Activated CD8-positive, alpha-beta T cell treated with anti-CD3 and anti-CD28 coated beads for 36 hours (primary cell): ENCODE measurements at regions not wholly inside any gene's neighbourhood (a gene's known extent, or its start where the extent isn't known, plus 50 kb on each side); places are given as distances from the start of the nearest gene placed in this dataset.
A peak's percentile ranks its signal among the peaks of the same experiment; 100 is the strongest.

ENCODE experiments used
- ATAC-seq: fragments of 200-7000 bp; cut with Tn5 transposase; one replicate; pipeline ENCODE4 v1.10.0; 2021; ENCODE audit warnings: mild to moderate bottlenecking, moderate library complexity
- CTCF ChIA-PET: fragments of 350-600 bp; sonication (Branson Sonifier 250); formaldehyde crosslinking; loops from one replicate; lab custom pipeline; 2021; ENCODE audit warnings: antibody characterized with exemption; lab: Charles Lee
- POLR2A ChIA-PET: fragments of 350-600 bp; sonication (Branson Sonifier 250); formaldehyde crosslinking; loops from one replicate; lab custom pipeline; 2021; ENCODE audit warnings: antibody characterized with exemption; lab: Charles Lee
- DNase-seq: peaks from one replicate; pipeline ENCODE4 v3.0.0-alpha.2; 2020
- H3K27ac Mint-ChIP-seq: one replicate; pipeline ENCODE4 v1.8.0; 2021; ENCODE audit warnings: mild to moderate bottlenecking, mixed read lengths
- H3K27me3 Mint-ChIP-seq: one replicate; pipeline ENCODE4 v1.8.0; 2021; ENCODE audit warnings: mixed read lengths
- H3K36me3 Mint-ChIP-seq: one replicate; pipeline ENCODE4 v1.8.0; 2021; ENCODE audit warnings: low read depth, mixed read lengths
- H3K4me1 Mint-ChIP-seq: one replicate; pipeline ENCODE4 v1.8.0; 2021; ENCODE audit warnings: low read depth, mixed read lengths
- H3K4me3 Mint-ChIP-seq: one replicate; pipeline ENCODE4 v1.8.0; 2021; ENCODE audit warnings: mild to moderate bottlenecking, moderate library complexity, mixed read lengths
- H3K9me3 Mint-ChIP-seq: one replicate; pipeline ENCODE4 v1.8.0; 2021; ENCODE audit warnings: mixed read lengths
- CTCF ChIP-seq: fragments of 200-600 bp; IDR thresholded peaks from one replicate; pipeline ENCODE4 v1.8.0; 2022; ENCODE audit warnings: antibody characterized with exemption, mild to moderate bottlenecking
- intact Hi-C: fragments of 100-400 bp; cut with micrococcal nuclease; formaldehyde crosslinking; loops from one replicate; pipeline ENCODE4 v1.10.0; 2022

DNA sequence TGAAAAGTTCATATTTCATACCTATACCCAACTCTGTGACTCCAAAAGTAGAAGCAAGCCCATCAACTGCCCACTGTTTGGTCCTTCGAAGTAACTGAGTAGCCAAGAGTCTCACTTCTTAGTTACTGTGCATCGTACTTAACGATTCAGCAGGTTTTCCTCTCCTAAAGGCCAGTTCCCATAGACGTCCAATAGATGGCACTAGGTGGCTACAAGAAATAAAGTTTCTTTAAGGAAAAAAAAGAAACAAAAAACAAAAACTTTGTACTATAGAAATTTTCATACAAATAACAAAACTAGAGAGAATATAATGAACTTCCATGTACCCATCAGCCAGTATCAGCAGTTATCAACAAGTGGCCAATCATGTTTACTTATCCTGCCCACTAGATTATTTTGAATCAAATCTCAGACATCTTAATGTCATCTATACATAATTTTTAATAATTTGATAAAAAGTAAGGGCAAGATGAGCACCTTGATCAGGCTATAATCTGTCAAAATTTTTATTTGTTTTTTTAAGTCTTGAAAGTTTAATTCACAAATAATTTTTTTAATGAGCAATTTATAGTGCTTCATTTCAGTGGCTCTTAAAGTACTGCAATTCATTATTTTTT, 63.8 kb upstream of the ACP3 start:
- no peaks in the 10 kb centered on the region for H3K9me3 Mint-ChIP-seq
- ChIA-PET POLR2A (no interaction called here), CTCF (interaction anchor here (6.0 kb wide), 1 partner anchor 90 kb away, joined by 50 read pairs; no protein-coding TSS in a partner anchor)
- no peaks in the 10 kb centered on the region for H3K36me3 Mint-ChIP-seq
- H3K4me1 Mint-ChIP-seq, result no peaks in the 10 kb centered on the region
- no peak overlapping the region for H3K27ac Mint-ChIP-seq
- DNase-seq (peak; percentile 26), ATAC-seq (peak; percentile 60)
- peaks cover 11% of the 10 kb centered on the region for H3K27me3 Mint-ChIP-seq
- no peak overlapping the region for H3K4me3 Mint-ChIP-seq
- peak; percentile 72 for TF ChIP-seq CTCF
- intact Hi-C loops, result loop anchor here (2.0 kb wide), 2 partner anchors 89 to 145 kb away; no protein-coding TSS in a partner anchor

GRCh38 chr3:132254076-132254755, 63.0 kb upstream of the ACP3 start:
- Mint-ChIP-seq H3K4me1 (no peaks in the 10 kb centered on the region), H3K36me3 (no peaks in the 10 kb centered on the region), H3K27me3 (peaks cover 9% of the 10 kb centered on the region), H3K9me3 (no peaks in the 10 kb centered on the region), H3K4me3 (no peak overlapping the region), H3K27ac (no peak overlapping the region)
- ChIA-PET POLR2A (no interaction called here), CTCF (interaction anchor here (1.0 to 1.4 kb wide), 2 partner anchors 87 to 89 kb away, joined by 3 to 9 read pairs; no protein-coding TSS in a partner anchor)
- intact Hi-C loops, result no loop called here
- TF ChIP-seq CTCF, result no peak
- DNase-seq (no peak), ATAC-seq (no peak)

GRCh38 chr3:132255041-132255745, 62.0 kb upstream of the ACP3 start:
- Mint-ChIP-seq H3K27me3 (peaks cover 7% of the 10 kb centered on the region), H3K9me3 (no peaks in the 10 kb centered on the region), H3K4me1 (no peaks in the 10 kb centered on the region), H3K4me3 (no peak overlapping the region), H3K36me3 (no peaks in the 10 kb centered on the region), H3K27ac (no peak overlapping the region)
- no peak for TF ChIP-seq CTCF
- POLR2A ChIA-PET, result no interaction called here
- ATAC-seq, result no peak
- no peak for DNase-seq
- CTCF ChIA-PET, result interaction anchor here (1.0 to 1.4 kb wide), 2 partner anchors 86 to 88 kb away, joined by 3 to 9 read pairs; no protein-coding TSS in a partner anchor
- intact Hi-C loops, result no loop called here

DNA sequence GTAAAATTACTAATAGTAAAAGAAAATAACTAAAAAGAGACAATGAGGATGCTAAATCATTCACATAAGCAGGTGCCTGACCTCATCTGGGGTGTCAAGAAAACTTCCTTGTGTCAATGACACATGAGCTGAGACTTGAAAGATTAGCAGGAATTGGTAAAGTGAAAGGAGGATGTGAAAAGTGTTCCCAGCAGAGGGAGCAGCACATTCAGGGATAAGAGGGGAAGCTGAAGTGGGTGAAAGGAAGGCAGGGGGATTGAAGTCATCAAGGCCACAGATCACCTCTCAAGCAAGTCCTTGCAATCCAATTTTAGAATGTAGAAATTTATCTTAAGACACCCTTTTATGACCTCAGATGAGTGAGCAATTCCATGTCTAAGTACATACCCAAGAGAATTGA, 60.2 kb upstream of the ACP3 start:
- Mint-ChIP-seq H3K36me3 (no peaks in the 10 kb centered on the region), H3K4me1 (no peaks in the 10 kb centered on the region), H3K27ac (no peak overlapping the region), H3K9me3 (no peaks in the 10 kb centered on the region), H3K27me3 (peaks cover 4% of the 10 kb centered on the region), H3K4me3 (no peak overlapping the region)
- ATAC-seq (no peak), DNase-seq (no peak)
- TF ChIP-seq CTCF, result no peak
- ChIA-PET POLR2A (no interaction called here), CTCF (no interaction called here)
- intact Hi-C loops, result no loop called here

- no peaks in the 10 kb centered on the region for H3K9me3 Mint-ChIP-seq
- ChIA-PET CTCF (no interaction called here), POLR2A (no interaction called here)
- H3K4me1 Mint-ChIP-seq, result no peaks in the 10 kb centered on the region
- H3K27me3 Mint-ChIP-seq, result peaks cover 8% of the 10 kb centered on the region
- H3K4me3 Mint-ChIP-seq, result no peak overlapping the region
- no peak overlapping the region for H3K27ac Mint-ChIP-seq
- H3K36me3 Mint-ChIP-seq, result no peaks in the 10 kb centered on the region
- TF ChIP-seq CTCF, result no peak
- ATAC-seq (no peak), DNase-seq (no peak)
- intact Hi-C loops, result no loop called here
Observed at GRCh38 chr3:132261506-132261905, 55.7 kb upstream of the ACP3 start.
